Neural cell (in vitro differentiated cells): ENCODE measurements at regions not wholly inside any gene's neighbourhood (a gene's known extent, or its start where the extent isn't known, plus 50 kb on each side); places are given as distances from the start of the nearest gene placed in this dataset.

ENCODE experiments used
- CTCF ChIP-seq: fragments of 450-650 bp; IDR thresholded peaks from 2 replicates; pipeline ENCODE4 v1.5.1; 2014; ENCODE audit warnings: antibody characterized with exemption, mild to moderate bottlenecking, moderate library complexity; ENCODE audit not compliant: poor library complexity, severe bottlenecking
- EP300 ChIP-seq: fragments of 450-650 bp; conservative IDR thresholded peaks from 2 replicates; pipeline ENCODE4 v1.6.1; 2014; ENCODE audit warnings: antibody characterized with exemption, mild to moderate bottlenecking, moderate library complexity; ENCODE audit not compliant: poor library complexity, severe bottlenecking
- EZH2 ChIP-seq: fragments of 200-600, 300-800 bp; shearing (Covaris generic), sonication (generic); IDR thresholded peaks from 2 replicates; pipeline ENCODE4 v1.6.1; 2014; ENCODE audit warnings: antibody characterized with exemption, low read length, borderline replicate concordance, mild to moderate bottlenecking; ENCODE audit not compliant: insufficient read depth, poor library complexity, severe bottlenecking
- MXI1 ChIP-seq: fragments of 450-650 bp; conservative IDR thresholded peaks from 2 replicates; pipeline ENCODE4 v1.6.1; 2014; ENCODE audit warnings: antibody characterized with exemption, mild to moderate bottlenecking; ENCODE audit not compliant: poor library complexity, severe bottlenecking
- POLR2AphosphoS5 ChIP-seq: IDR thresholded peaks from 2 replicates; pipeline ENCODE4 v1.6.1; 2012
- RAD21 ChIP-seq: fragments of 450-650 bp; conservative IDR thresholded peaks from 2 replicates; pipeline ENCODE4 v1.6.1; 2014; ENCODE audit warnings: antibody characterized with exemption, mild to moderate bottlenecking, moderate library complexity
- REST ChIP-seq: IDR thresholded peaks from 2 replicates; pipeline ENCODE4 v1.6.1; 2012; ENCODE audit warnings: borderline replicate concordance
- SMC3 ChIP-seq: fragments of 450-650 bp; conservative IDR thresholded peaks from 2 replicates; pipeline ENCODE4 v1.6.1; 2014; ENCODE audit warnings: antibody characterized with exemption, mild to moderate bottlenecking, moderate library complexity; ENCODE audit not compliant: poor library complexity
- TAF1 ChIP-seq: IDR thresholded peaks from 2 replicates; pipeline ENCODE4 v1.6.1; 2012; ENCODE audit warnings: low read depth

GRCh38 chr13:86792153-86792651, 879.0 kb upstream of the SLITRK5 start:
- TF ChIP-seq CTCF (no peak), RAD21 (no peak), POLR2AphosphoS5 (no peak), EZH2 (no peak), TAF1 (no peak), SMC3 (no peak), MXI1 (no peak), EP300 (no peak), REST (no peak)
